HG02678 (cell line): ENCODE measurements at regions not wholly inside any gene's neighbourhood (a gene's known extent, or its start where the extent isn't known, plus 50 kb on each side); places are given as distances from the start of the nearest gene placed in this dataset.

ENCODE experiments used
- ATAC-seq: cut with Tn5 transposase; IDR thresholded peaks from one replicate; pipeline ENCODE4 v1.9.1; 2021; ENCODE audit warnings: mild to moderate bottlenecking, moderate library complexity; ENCODE audit not compliant: unreplicated experiment

DNA sequence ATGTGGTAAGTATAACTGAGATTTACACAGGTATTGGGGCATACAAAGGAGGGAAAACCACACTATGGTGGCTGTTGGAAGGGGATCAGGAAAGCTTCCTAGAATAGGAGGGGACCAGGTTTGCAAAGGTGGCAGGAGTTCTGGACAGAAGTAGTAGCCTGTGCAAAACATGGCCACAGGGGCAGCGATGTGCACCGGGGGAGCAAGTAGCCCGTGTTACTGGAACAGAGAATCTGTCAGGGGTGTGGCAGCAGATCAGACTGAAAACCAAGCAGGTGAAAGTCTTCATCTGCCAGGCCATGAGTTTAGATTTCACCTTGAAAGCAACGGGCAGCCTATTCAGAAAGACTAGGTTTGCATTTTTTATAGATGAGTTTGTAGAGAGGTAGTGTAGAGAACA, 182.3 kb upstream of the LPP start:
- ATAC-seq, result no peak

- ATAC-seq, result no peak
Observed at GRCh38 chr3:187972454-187972853, 181.5 kb upstream of the LPP start.

DNA sequence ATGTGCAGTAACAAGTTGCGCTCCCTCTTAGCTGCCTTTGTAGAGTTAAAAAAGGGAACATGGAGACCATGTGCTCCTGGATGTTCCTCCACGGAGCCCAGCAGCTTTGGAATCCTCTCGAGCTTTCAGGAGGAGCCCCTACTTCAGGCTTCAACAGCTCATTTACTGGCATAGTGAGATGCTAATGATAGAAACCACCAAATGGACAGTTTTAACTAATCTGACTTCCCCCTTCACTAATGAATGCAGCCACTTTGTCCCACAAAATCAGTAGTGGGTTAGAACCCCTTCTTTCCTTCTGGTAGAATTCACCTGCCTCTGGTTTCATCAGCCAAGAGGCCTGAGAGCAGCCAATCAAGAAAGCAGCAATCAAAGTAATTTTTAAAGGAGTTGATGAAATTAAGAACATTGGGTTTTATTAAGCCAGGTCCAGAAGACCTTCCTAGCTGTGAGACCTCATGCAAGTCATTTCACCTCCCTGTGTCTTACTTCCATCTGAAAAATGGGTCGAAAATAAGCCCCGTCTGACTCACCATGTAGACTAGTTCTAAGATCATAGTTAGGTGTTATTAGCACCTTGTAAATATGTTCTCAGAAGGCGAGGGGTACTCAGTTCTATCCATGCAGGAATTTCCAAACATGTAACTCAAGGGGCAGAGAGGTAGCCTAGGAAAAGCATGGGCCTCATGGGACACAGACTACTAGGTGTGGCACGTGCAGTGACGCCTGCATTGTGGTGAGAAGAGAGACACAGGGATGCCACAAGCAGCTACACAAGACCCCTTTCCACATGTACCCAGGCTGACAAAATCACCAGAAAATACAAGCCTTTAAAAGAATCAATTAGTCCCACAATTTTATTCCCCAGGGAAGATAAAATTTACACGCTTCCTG, 179.7 kb upstream of the LPP start:
- no peak for ATAC-seq

- ATAC-seq, result no peak
Observed at GRCh38 chr3:187974871-187975271, 179.1 kb upstream of the LPP start.

DNA sequence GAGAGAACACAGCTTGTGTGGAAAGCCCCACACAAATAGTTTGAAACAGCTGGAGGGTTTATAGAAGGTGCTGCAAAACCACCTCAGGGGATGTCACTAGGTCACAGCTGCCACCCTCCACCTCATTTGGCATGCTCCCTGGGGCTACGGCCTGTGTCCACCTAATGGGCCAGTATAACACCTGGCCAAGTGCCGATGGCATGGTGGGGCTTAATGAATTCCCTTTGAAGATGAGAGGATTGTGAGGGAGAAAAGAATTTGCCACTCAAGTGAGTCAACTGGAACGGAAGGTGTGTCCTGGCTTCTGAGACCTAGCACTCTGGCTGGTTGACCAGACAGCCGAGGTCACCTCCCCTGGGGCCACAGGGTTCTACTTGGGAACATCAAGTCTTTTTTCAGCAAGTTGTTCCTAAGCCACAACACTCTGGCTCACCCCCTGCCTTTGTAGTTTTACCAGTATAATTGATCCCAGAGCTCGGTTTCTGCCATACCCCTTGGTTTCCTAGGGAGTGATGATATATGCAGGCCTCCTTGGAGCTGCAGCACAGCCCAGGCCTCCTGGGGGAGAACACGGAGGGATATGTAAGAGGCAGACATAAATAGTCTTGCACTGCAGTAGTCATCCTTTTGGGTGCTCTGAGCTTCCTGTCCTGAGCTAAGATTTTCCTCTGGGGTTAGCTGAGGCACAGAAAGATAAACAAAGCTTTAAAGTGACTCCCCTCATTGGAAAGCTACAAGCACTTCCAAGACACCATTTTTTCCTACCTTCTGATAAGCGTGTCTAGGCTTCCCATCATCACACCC, 178.2 kb upstream of the LPP start:
- no peak for ATAC-seq

- ATAC-seq, result no peak
Observed at GRCh38 chr3:187976365-187976900, 177.5 kb upstream of the LPP start.

- no peak for ATAC-seq
Observed at GRCh38 chr3:187977659-187978058, 176.3 kb upstream of the LPP start.

DNA sequence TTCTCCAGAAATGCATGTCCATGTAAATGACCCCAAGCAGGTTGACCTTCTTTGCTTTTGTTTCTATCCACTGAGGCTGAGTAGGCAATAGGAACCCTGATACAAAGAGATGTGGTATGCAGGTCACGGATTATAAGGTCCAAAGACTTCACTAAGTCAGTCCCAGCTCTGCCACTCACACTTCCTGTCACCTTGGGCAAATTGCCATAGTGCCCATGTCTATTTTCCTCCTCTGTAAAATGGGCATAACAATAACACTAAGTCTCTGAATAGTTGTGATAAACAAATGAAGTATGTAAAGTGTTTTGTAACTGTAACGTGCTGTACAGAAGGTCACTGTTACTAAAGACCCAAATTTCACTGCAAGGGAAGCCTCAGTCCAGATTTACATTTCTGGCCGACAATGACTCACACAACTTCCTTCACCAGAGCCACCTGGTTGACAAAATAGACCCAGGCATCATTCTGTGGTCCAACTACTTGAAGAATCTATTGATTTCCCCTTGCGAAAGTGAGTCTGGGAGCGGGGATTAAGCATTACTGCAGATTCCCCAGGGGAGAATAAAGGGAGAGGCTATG, 175.4 kb upstream of the LPP start:
- no peak for ATAC-seq

- ATAC-seq, result no peak
Observed at GRCh38 chr3:187979564-187979963, 174.4 kb upstream of the LPP start.

DNA sequence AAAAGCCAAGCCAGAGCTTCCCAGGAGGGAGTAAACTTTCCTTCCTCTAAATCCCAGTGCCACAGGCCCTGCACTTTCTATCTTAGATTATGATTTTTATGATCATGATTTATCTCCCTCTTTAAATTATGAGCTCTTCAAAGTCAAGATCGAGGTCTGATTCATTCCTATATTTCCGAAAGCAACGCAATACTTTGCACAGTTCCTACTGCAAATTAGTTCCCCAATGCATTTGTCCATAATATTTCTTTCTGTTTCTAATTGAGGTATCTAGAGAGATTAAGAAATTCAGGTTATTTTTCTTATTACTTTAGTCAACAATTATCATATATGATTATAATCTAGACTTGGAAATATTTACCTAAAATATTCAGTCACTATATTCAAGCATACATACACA, 173.1 kb upstream of the LPP start:
- ATAC-seq, result no peak

DNA sequence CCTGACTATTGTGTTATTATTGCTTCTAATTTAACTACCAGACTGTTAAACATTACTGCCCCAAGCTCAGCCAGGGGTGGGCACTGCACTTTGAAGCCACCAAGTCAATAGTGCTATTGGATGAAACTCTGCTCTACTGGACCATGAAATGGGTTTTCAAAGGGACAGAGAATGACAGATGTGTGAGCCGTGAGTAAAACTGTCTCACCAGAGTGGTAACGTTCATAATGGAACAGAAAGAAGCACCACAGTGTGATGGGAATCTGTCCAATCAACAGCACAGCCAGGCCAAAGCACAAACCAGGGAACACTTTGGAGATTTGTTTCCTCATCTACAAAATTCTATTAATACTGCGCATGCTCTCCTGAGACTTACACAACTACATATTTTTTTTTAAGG, 171.8 kb upstream of the LPP start:
- no peak for ATAC-seq

GRCh38 chr3:187983484-187984124, 170.4 kb upstream of the LPP start:
- no peak for ATAC-seq

DNA sequence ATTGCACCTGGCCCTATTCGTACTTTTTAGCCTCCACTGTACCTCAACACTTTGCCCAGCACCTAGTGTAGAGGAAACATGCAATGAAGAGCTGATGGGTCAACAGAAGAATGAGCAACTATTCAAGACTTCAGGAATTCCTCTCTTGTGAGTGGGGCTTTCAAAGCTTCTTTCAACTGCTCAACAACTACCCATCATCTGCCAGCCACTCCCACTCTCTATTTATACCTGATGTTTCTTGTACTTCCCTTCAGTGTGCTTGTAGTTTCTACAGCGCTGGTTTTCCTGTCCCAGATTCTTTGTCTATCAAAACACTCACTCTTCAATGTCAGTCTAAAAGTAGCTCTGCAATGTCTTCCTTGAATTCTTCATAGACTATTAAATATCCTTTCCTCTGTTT, 168.3 kb upstream of the LPP start:
- no peak for ATAC-seq

DNA sequence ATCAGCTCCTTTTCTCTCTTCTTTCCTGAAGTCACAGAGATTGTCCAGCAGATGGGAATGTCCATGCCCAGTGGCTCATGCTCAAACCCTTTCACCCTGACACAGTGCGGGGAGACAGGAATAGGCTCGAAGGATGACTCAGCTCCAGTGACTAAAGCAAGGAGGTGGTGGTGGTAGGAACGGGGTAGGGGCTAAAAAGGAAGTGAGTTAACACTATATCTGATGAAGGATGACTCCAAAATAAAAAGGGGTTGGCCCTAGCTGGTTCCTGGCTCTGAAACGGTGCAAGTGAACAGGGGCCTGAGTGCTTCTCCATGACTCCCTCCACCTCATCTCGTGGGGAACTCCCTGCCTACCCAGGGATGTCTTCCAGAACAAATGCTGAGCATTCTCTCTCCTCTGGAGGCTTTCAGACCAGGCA, 167.4 kb upstream of the LPP start:
- no peak for ATAC-seq

DNA sequence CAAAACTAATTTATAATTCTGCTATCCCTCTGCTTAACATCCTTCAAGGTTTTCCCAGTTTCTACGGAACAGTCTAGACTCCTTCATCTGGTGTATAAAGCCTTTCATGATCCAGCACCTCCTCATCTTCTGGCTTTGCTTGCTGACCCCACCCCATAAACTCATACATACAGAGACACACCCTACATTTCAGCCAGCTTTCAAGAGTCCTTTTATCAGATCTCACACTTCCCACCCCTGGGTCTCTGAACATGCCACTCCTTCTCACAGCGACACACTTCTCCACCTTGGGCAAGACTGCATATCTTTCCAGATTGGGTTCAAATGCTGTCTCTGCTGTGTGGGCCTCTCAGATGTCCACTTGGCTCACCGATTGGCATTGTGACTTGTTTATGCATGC, 166.8 kb upstream of the LPP start:
- no peak for ATAC-seq

DNA sequence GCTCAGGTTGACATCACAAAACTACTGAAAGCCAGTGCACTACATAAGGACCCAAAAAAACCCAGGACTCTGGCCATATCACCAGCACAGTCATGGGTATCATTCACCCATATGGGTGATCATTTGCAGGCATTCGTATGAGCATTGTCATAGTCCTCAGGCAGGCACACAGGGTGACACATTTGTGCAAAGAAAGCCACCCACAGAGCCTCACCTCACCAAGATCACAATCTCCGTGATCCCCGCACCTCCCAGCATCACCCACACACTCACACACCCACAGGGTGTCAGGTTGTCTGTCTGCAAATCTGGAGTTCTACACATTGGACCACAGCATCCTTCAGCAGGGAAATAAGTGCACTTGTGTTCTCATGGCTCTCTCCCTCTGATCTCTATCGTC, 166.0 kb upstream of the LPP start:
- no peak for ATAC-seq

- ATAC-seq, result no peak
Observed at GRCh38 chr3:187989575-187990153, 164.3 kb upstream of the LPP start.

DNA sequence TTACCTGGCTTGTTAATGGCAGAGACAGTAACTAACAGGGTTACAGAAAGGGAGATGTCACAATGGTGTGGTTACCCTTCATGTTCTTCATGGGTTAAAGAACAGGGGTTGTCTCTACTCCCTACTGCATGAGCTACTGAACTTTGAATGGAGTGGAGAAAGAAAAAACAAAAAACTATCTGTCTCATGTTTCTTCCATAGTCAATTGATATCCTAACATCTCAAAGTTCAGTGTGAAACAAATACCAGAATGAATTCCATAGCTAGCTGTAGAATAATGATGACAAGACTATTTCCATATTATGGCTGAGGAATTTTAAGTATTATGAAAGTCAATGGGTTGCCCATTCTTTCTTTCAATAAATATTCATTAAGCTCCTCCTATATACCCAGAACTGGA, 161.3 kb upstream of the LPP start:
- ATAC-seq, result no peak

DNA sequence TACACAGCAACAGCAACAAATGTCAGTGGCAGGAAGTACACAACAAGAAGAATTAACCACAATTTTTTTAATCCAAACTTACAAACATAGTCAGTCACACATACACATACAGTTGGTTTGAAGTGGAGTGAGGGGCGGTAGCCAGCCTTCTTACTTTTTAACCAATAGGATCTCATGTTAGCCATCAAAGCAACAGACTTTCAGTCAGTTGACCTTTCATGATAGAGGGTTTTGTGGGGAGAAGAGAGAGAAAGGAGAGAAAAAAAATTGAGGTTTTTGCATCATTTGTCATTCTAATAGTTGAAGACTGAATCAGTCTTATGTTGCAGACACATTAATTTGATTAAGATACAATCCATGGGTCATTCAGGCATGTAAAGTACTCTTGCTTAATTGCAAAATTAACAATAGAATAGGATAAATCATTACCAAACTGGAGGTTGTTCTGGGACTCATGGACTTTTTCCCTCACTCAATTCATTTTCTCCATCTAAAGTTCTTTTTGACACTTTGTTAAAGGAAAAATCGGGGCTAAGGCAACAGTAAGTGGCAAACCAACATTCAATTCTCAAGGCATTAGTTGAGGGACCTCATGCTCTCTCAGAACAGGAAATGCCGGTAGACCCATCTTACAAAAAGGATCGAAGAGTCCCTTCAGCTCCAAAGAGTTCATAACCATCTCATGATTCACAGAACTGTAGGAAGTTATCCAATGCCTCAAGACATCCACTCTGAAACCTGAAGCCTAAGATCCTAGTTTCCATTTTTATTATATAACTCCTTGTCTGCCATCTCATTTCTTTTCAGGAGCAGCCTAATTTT, 159.5 kb upstream of the LPP start:
- ATAC-seq, result no peak

DNA sequence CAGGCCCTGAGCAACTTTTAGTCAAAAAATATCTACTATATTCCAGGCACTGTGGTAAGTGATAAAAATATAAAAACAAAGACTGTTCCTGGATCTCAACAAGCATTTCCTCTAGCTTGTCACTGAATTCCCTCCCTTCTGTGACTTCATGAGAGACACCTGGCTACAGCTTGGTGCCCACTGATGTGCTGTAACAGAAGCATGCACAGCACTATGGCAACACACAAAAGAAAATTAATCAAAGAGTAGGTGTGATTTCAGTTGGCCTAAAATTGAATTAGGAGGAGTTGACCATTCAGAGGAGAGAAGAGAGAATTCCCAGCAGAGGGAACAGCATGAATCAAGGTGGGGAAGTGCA, 158.9 kb upstream of the LPP start:
- ATAC-seq, result no peak
